GM18861 (cell line): ENCODE measurements at regions not wholly inside any gene's neighbourhood (a gene's known extent, or its start where the extent isn't known, plus 50 kb on each side); places are given as distances from the start of the nearest gene placed in this dataset.

Experiments
- ATAC-seq: cut with Tn5 transposase; IDR thresholded peaks from one replicate; pipeline ENCODE4 v1.9.1; 2021; ENCODE audit not compliant: unreplicated experiment

GRCh38 chr4:162659716-162660115 lies 495.9 kb upstream of the FSTL5 start:
- ATAC-seq: no peak

GRCh38 chr4:162657966-162658365 lies 494.2 kb upstream of the FSTL5 start:
- no peak for ATAC-seq

GRCh38 chr4:162650166-162650565 lies 486.4 kb upstream of the FSTL5 start:
- no peak for ATAC-seq

- ATAC-seq: peak; percentile 40
Measured at GRCh38 chr4:162645381-162645780, 481.6 kb upstream of the FSTL5 start.

GRCh38 chr4:162644346-162644745 lies 480.5 kb upstream of the FSTL5 start:
- no peak for ATAC-seq

- ATAC-seq: no peak
Measured at GRCh38 chr4:162640152-162640551, 476.4 kb upstream of the FSTL5 start.

GRCh38 chr4:162634390-162634789 lies 470.6 kb upstream of the FSTL5 start:
- no peak for ATAC-seq

- no peak for ATAC-seq
Measured at GRCh38 chr4:162622664-162623063, 458.9 kb upstream of the FSTL5 start.

- no peak for ATAC-seq
Measured at GRCh38 chr4:162610116-162610515, 446.3 kb upstream of the FSTL5 start.

GRCh38 chr4:162586266-162586665 lies 422.5 kb upstream of the FSTL5 start:
- no peak for ATAC-seq

GRCh38 chr4:162582180-162582579 lies 418.4 kb upstream of the FSTL5 start:
- ATAC-seq: peak; percentile 46

- no peak for ATAC-seq
Measured at GRCh38 chr4:162565730-162566129, 401.9 kb upstream of the FSTL5 start.

GRCh38 chr4:162560073-162560472 lies 396.3 kb upstream of the FSTL5 start:
- no peak for ATAC-seq

- ATAC-seq: peak; percentile 77
Measured at GRCh38 chr4:162557516-162558106, 393.8 kb upstream of the FSTL5 start.

GRCh38 chr4:162535121-162535520 lies 371.3 kb upstream of the FSTL5 start:
- ATAC-seq: no peak

GRCh38 chr4:162523171-162523570 lies 359.4 kb upstream of the FSTL5 start:
- ATAC-seq: no peak

- ATAC-seq: no peak
Measured at GRCh38 chr4:162522724-162523123, 358.9 kb upstream of the FSTL5 start.

- ATAC-seq: no peak
Measured at GRCh38 chr4:162510937-162511336, 347.1 kb upstream of the FSTL5 start.

GRCh38 chr4:162510115-162510514 lies 346.3 kb upstream of the FSTL5 start:
- no peak for ATAC-seq

- no peak for ATAC-seq
Measured at GRCh38 chr4:162509333-162509732, 345.5 kb upstream of the FSTL5 start.

- no peak for ATAC-seq
Measured at GRCh38 chr4:162506253-162506652, 342.5 kb upstream of the FSTL5 start.

- no peak for ATAC-seq
Measured at GRCh38 chr4:162503868-162504267, 340.1 kb upstream of the FSTL5 start.

GRCh38 chr4:162502109-162502508 lies 338.3 kb upstream of the FSTL5 start:
- ATAC-seq: no peak
